ENCODE measurements at regions not wholly inside any gene's neighbourhood (a gene's known extent, or its start where the extent isn't known, plus 50 kb on each side); places are given as distances from the start of the nearest gene placed in this dataset.

DNA sequence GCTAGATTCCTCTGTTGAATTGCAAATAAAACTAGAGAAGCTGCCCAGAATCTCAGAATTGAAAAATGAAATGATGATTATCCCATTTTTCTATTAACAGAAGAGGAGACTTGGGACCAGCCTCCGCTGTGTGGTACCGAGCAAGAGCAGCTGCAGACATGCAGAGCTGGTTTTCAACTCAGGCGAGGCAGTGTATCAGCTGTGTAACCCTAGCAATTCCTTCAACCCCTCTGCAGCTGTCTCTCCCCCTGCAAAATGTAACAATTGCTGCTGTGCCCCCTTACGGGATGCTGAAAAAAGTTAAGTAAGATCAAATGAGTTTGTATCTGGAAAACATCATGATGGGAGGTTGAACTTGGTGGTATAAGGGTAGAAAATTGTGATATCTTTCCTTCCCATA is 98.5 kb upstream of the C3orf80 start:
- TF ChIP-seq POLR2AphosphoS5 (IDR thresholded peaks at IDR 0.05; ENCODE audit: low read depth, low read length) = no peak
- no peak for TF ChIP-seq POLR2A (IDR thresholded peaks at IDR 0.05; ENCODE audit: low read depth, low read length)
